ENCODE measurements at regions not wholly inside any gene's neighbourhood (a gene's known extent, or its start where the extent isn't known, plus 50 kb on each side); places are given as distances from the start of the nearest gene placed in this dataset.

- Histone ChIP-seq H3K14ac (replicated peaks; ENCODE audit: low read depth, low read length) (no peak overlapping the region), H3K18ac (ENCODE audit: low read depth, low read length) (no peak overlapping the region; the same call in 1 of the 2 replicates), H3K79me1 (ENCODE audit: low read depth in 1 of 2, low read length in 2 of 2) (no peaks in the 10 kb centered on the region; a peak in 1 of 4 replicates), H2AK9ac (replicated peaks; ENCODE audit: low read depth, low read length, poor library complexity) (no peak overlapping the region), H2BK120ac (ENCODE audit: low read depth, low read length) (no peak overlapping the region), H4K91ac (ENCODE audit: insufficient read depth, low read depth, low read length) (no peak overlapping the region), H2BK5ac (ENCODE audit: low read depth, low read length, poor library complexity, severe bottlenecking) (no peak overlapping the region), H3K56ac (ENCODE audit: extremely low read depth, insufficient read depth, low read length) (no peak overlapping the region), H2AFZ (replicated peaks; ENCODE audit: low read length, poor library complexity) (no peak overlapping the region), H3K9me3 (ENCODE audit: control insufficient read depth, insufficient read depth, low read length) (no peaks in the 10 kb centered on the region), H3K4me3 (ENCODE audit: insufficient read depth, low read depth, low read length) (no peak overlapping the region), H3K23ac (ENCODE audit: low read depth, low read length) (no peak overlapping the region), H2BK15ac (ENCODE audit: low read depth, low read length) (no peak overlapping the region), H3K4me1 (ENCODE audit: control insufficient read depth, insufficient read depth, low read length) (peaks cover 3% of the 10 kb centered on the region; the same call in 1 of the 2 replicates), H2AK5ac (ENCODE audit: low read depth, low read length) (no peak overlapping the region), H3K9me1 (ENCODE audit: insufficient read depth, low read length) (no peaks in the 10 kb centered on the region), H3K36me3 (ENCODE audit: control insufficient read depth, insufficient read depth, low read length) (no peaks in the 10 kb centered on the region), H4K20me1 (ENCODE audit: insufficient read depth, low read length) (no peaks in the 10 kb centered on the region), H3K4ac (ENCODE audit: low read depth, low read length) (no peak overlapping the region), H3K27me3 (ENCODE audit: control insufficient read depth, insufficient read depth, low read length) (no peaks in the 10 kb centered on the region), H4K5ac (ENCODE audit: low read depth, low read length) (no peak overlapping the region), H4K8ac (ENCODE audit: low read depth in 2 of 2, low read length in 2 of 2) (no peak overlapping the region), H3K4me2 (ENCODE audit: low read depth, low read length) (no peak overlapping the region), H3K9ac (ENCODE audit: low read depth, low read length) (no peak overlapping the region), H2BK20ac (ENCODE audit: low read depth, low read length) (no peak overlapping the region), H3K27ac (ENCODE audit: insufficient read depth, low read length) (no peak overlapping the region)
- no peak for TF ChIP-seq NFE2L2 (IDR thresholded peaks at IDR 0.05; ENCODE audit: low read depth, low read length)
- no peak for TF ChIP-seq CTCF (conservative IDR thresholded peaks at IDR 0.05; ENCODE audit: low read depth, low read length)
- no peak for TF ChIP-seq RFX5 (IDR thresholded peaks at IDR 0.05; ENCODE audit: low read depth, low read length)
- TF ChIP-seq BHLHE40 (IDR thresholded peaks at IDR 0.05; ENCODE audit: low read depth, low read length), result no peak
- TF ChIP-seq POLR2A (IDR thresholded peaks at IDR 0.05; ENCODE audit: low read depth, low read length), result no peak
- no peak for TF ChIP-seq CEBPB (IDR thresholded peaks at IDR 0.05; ENCODE audit: low read depth, low read length)
- no peak for TF ChIP-seq MAZ (IDR thresholded peaks at IDR 0.05; ENCODE audit: borderline replicate concordance, low read depth, low read length)
- TF ChIP-seq, protein P1, sequence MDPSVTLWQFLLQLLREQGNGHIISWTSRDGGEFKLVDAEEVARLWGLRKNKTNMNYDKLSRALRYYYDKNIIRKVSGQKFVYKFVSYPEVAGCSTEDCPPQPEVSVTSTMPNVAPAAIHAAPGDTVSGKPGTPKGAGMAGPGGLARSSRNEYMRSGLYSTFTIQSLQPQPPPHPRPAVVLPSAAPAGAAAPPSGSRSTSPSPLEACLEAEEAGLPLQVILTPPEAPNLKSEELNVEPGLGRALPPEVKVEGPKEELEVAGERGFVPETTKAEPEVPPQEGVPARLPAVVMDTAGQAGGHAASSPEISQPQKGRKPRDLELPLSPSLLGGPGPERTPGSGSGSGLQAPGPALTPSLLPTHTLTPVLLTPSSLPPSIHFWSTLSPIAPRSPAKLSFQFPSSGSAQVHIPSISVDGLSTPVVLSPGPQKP (IDR thresholded peaks at IDR 0.05; ENCODE audit: borderline replicate concordance, low read depth, low read length), result no peak
- no peak for TF ChIP-seq CHD1 (IDR thresholded peaks at IDR 0.05; ENCODE audit: low read depth, low read length)
- no peak for TF ChIP-seq MAFK (IDR thresholded peaks at IDR 0.05; ENCODE audit: low read depth, low read length)
- no peak for TF ChIP-seq MXI1 (IDR thresholded peaks at IDR 0.05; ENCODE audit: borderline replicate concordance, low read depth, low read length)
- ChIA-PET CTCF (no interaction called here), POLR2A (ENCODE audit: unreplicated experiment) (interaction anchor here (0.6 kb wide), 1 partner anchor 754 kb away, joined by 5 read pairs; no protein-coding TSS in a partner anchor)
- dilution Hi-C loops (cut with HindIII; ENCODE audit: low sequenced_read_pairs, unreplicated experiment) (no loop called here), in situ Hi-C loops (cut with MboI; ENCODE audit: low sequenced_read_pairs) (no loop called here), intact Hi-C loops (cut with micrococcal nuclease) (no loop called here)
- DNase-seq (no peak), ATAC-seq (ENCODE audit: low read depth) (no peak)
- BruUV-seq (replicated peaks), result no TSS peak
- no CpG with 5 or more reads among the region's 8 CpGs for WGBS, 2 experiments (ENCODE audit: extremely low coverage in 2 of 2, insufficient read length in 1 of 2)
Observed at GRCh38 chr4:123017078-123017477, 94.7 kb upstream of the NUDT6 start.
